Posterior vena cava (tissue), 2 donors: ENCODE measurements at regions not wholly inside any gene's neighbourhood (a gene's known extent, or its start where the extent isn't known, plus 50 kb on each side); places are given as distances from the start of the nearest gene placed in this dataset.

ENCODE experiments used
- DNase-seq: peaks from one replicate; pipeline ENCODE4 v3.0.0-alpha.2; 2020; ENCODE audit warnings: low spot score
- intact Hi-C, 2 donors: fragments of 100-400 bp; cut with DNase I; formaldehyde crosslinking; loops; one replicate each; pipeline versions ENCODE4 v1.14.1 to v1.14.2; 2022 to 2023
- donor health status: DM: yes; HTN: yes; CAD: no.
- donor health status: DM: yes; HTN: yes; CAD: no.

DNA sequence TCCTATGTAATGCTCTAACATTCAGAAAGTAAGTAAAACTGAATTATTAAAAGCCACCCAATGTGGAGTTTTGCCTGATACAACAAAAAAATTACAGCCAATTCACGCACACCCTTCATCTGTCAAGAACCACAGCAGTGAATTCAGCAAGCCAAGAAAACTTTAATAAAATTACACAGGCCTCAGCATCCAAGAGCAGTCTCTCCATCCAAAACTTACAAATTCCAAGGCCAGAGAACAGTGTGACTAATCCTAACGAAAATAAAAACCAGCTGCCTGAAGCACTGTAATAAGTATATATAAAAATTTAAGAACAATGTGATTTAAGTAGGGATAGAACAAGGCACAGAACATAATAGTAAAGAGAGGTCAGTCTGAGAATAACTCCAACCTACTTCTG lies 54.2 kb downstream of the SIX6 start:
- intact Hi-C loops: loop anchor here (10.0 kb wide), 1 partner anchor 208 kb away; no protein-coding TSS in a partner anchor

DNA sequence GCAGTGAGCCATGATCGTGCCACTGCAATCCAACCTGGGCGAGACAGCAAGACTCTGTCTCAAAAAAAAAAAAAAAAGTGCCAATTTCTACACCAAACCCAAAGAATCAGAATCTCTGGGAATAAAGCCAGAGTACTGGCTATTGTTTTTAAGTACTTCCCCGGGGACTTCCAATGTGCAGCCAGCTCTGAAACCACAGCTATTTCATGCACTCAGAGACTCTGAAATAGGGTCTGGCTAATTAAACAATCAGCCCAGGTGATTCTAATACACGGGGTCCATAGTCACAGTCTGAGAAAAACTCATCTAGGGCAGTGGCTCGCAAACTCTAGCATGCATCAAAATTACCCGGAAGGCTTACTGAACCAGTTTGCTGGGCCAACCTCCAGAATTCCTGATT lies 56.3 kb downstream of the SIX6 start:
- DNase-seq: no peak
- intact Hi-C loops: loop anchor here (10.0 kb wide), 1 partner anchor 210 kb away; no protein-coding TSS in a partner anchor

More for the DNA sequence above, 54.2 kb downstream of the SIX6 start:
- no peak for DNase-seq

DNA sequence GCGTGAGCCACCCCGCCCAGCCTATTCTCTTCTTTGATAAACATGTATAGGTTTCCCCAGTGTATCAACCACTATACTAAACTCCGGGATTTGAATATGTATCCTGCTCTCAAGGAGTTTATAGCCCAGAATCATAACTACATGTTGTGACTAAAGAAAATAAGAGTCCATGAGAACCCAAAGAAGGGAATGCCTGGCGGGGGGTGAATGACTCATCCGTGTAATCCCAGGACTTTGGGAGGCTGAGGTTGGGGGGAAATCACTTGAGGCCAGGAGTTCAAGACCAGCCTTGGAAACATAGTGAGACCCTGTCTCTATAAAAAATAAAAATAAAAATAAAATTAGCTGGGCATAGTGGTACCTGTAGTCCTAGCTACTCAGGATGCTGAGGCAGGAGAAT lies 57.2 kb downstream of the SIX6 start:
- DNase-seq: no peak

GRCh38 chr14:60573943-60574495 lies 65.1 kb downstream of the SIX6 start:
- DNase-seq: no peak
- intact Hi-C loops: no loop called here

More for the DNA sequence above, 57.2 kb downstream of the SIX6 start:
- intact Hi-C loops: loop anchor here (10.0 kb wide), 1 partner anchor 211 kb away; no protein-coding TSS in a partner anchor

- no peak for DNase-seq
- intact Hi-C loops: no loop called here
Measured at GRCh38 chr14:60575008-60575407, 66.1 kb downstream of the SIX6 start.

DNA sequence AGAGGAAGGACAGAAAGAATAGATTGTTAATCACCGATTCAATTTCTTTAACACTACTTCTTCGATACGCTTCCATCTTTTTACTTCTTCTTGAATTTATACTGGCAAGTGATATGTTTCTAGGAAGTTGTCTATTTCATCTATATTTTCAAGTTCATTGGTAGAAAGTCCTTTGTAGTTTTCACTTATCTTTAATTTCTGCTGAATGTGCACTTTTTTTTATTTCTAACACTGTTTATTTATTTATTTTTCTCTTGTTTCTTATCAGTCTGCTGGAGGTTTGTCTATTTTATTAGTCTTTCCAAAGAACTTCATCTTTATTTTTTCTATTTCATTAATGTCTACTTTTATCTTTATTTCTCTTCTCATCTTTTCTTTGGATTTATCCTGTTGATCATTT lies 63.6 kb downstream of the SIX1 start:
- DNase-seq: no peak
- intact Hi-C loops: no loop called here

- DNase-seq: no peak
- intact Hi-C loops: no loop called here
Measured at GRCh38 chr14:60589442-60589841, 59.8 kb downstream of the SIX1 start.

- intact Hi-C loops: no loop called here
- DNase-seq: no peak
Measured at GRCh38 chr14:60590991-60591414, 58.3 kb downstream of the SIX1 start.
